EH (cell line): ENCODE measurements at regions not wholly inside any gene's neighbourhood (a gene's known extent, or its start where the extent isn't known, plus 50 kb on each side); places are given as distances from the start of the nearest gene placed in this dataset.
"Not testable (repeated sequence)": the region's sequence is repeated elsewhere in the genome, so short reads cannot be mapped to it uniquely, and the experiment has no call there.

ENCODE experiments used
- DNase-seq: peaks from one replicate; pipeline ENCODE4 v3.0.0-alpha.2; 2015; ENCODE audit warnings: low read depth

DNA sequence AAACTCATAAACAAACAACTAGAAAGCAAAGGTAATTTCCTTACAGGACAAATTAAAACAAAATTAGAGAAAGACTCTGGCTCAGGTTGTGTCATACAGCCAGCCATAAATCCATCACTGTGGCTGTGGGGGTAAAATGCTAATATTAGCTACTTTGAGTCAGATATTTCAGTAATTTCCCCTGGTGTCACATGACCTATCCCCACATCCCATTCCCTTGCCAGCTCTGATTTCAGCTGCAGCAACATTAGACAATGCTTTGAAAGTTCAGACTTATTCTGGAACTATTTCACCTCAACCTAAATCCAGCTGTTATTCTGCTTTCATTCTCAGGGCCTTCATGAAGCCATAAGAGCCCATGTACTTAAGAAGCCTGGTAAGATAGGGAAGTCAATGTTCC lies 55.3 kb downstream of the RPL10L start:
- no peak for DNase-seq

GRCh38 chr14:46582826-46583225 lies 68.8 kb downstream of the RPL10L start:
- DNase-seq = no peak

GRCh38 chr14:46581036-46581671 lies 70.4 kb downstream of the RPL10L start:
- DNase-seq = no peak

DNA sequence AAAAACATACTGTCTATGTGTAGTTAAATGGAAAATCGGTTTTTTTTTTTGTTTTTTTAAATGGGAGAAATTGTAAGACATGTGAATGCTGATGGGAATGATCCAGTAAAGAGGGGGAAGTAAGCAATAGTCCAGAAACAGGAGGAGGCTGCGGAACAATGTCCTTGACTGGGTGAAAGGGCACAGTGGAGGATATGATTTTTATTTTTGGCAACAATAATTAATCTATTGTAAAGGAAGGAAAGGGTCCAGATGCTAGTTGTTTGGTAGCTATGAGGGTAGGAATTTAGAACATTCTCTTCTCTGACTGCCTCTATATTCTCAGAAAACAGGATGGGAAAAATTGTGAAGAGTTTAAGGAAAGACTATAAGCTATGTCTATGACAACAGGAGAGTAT lies 76.6 kb downstream of the RPL10L start:
- no peak for DNase-seq

DNA sequence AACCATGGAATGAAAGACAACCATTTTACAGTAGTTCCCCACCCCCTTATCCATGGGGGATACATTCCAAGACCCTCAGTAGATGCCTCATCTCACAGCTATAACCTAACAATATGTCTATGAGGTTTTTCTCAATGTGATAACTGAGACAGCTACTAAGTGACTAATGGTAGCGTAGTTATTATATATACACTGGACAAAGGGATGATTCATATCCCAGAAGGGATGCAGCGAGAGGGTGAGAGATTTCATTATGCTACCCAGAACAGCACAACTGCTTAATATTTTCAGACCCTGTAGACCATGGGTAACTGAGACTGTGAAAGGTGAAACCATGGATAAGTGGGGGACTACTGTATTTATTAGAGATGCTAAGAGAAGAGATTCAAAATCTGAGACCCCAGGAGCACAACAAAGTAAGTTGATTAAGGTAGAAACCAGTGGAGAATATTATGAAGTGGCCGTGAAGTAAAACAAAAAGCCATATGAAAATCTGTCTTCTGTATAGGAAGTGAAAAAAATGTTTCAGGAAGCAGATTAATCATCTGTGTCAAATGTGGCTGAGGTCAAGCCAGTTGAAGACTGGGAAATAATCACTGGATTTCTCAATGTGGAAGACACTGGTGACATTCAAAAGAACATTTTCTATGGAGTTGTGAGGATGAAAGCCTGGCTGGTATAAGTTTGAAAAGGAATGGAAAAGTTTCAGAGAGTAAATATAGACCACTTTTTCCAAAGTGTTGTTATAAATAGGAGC lies 77.2 kb downstream of the RPL10L start:
- no peak for DNase-seq

GRCh38 chr14:46573498-46573897 lies 78.1 kb downstream of the RPL10L start:
- DNase-seq = no peak

GRCh38 chr14:46571970-46572369 lies 79.6 kb downstream of the RPL10L start:
- no peak for DNase-seq

GRCh38 chr14:46568161-46568560 lies 83.4 kb downstream of the RPL10L start:
- not testable (repeated sequence) for DNase-seq

DNA sequence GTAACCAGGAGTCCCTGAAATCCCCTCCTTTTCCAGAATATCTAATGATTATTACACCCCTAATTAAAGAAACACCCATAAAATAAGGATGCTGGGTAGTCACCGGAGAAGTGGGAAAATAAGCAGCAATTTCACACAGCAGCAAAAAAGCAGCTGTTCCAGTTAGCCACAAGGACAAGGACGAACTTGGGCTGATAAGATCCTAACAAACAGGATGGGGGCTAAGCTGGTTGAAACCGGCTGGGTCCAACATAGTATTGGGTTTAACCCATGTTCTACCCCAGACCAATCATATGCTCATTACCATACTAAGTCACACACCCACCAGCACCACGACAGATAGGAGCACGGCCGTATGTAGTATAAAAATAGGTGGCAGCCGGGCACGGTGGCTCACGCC lies 100.7 kb downstream of the RPL10L start:
- no peak for DNase-seq

DNA sequence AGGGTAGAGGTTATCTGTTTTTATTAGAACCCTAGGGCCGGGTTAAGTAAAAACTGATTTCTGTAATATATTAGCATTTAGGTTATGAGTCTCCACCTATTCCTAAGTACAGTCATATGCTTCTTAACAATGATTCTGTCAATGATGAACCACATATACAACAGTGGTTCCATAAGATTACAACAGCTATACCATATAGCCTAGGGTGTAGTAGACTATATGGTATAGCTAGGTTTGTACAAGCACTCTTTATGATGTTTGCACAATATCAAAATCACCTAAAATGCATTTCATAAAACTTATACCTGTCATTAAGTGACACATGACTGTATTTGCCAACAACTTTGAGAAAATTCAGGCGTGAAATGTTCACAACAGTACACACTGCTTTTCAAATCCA lies 110.6 kb downstream of the RPL10L start:
- no peak for DNase-seq

- no peak for DNase-seq
These were observed 132.5 kb downstream of the RPL10L start for GRCh38 chr14:46519121-46519520.

DNA sequence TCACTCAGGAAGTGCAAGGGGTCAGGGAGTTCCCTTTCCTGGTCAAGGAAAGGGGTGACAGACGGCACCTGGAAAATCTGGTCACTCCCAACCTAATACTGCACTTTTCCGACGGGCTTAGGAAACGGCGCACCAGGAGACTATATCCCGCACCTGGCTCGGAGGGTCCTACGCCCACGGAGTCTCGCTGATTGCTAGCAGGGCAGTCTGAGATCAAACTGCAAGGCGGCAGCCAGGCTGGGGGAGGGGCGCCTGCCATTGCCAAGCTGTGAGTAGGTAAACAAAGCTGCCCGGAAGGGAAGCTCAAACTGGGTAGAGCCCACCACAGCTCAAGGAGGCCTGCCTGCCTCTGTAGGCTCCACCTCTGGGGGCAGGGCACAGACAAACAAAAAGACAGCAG lies 142.8 kb downstream of the RPL10L start:
- not testable (repeated sequence) for DNase-seq

DNA sequence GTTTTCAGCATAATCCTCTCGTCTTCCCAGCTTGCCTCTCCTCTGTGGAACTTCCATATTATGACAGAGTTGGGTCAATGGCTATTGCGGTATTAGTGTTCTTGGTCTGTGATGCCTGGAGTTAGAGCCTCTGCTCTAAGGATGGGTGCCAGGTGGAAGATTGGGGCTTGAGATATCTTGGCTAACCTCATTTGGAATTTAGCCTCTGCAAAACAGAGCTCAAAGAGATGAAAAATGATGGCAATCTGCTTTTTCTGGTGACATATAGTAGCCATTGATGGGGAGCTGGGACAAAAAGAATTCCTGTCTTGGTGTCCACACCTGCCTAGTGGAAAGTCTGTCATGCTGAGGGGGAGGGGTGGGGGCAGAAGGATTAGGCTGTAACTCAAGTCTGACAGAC lies 152.1 kb downstream of the RPL10L start:
- DNase-seq = no peak

DNA sequence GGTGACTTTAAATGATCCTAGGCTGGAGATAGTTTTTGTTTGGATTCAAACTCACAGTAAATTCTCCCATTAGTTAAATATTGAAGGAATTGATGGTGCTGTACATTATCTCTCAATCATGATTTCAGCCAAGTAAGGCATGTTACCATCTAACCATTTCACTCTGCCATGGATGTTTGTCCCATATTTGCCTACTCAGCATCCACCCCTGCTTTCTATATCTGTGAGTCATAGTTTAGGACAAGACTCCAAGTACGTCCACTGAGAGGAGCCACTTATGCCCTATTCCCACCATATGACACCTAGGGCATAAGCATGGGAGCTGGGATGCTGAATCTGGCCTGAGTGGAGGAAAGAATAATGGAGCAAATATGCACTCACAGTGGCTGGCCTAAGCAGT lies 155.2 kb downstream of the RPL10L start:
- DNase-seq = no peak

- no peak for DNase-seq
These were observed 161.3 kb downstream of the RPL10L start for GRCh38 chr14:46490238-46490685.

GRCh38 chr14:46488374-46488773 lies 163.2 kb downstream of the RPL10L start:
- DNase-seq = no peak

DNA sequence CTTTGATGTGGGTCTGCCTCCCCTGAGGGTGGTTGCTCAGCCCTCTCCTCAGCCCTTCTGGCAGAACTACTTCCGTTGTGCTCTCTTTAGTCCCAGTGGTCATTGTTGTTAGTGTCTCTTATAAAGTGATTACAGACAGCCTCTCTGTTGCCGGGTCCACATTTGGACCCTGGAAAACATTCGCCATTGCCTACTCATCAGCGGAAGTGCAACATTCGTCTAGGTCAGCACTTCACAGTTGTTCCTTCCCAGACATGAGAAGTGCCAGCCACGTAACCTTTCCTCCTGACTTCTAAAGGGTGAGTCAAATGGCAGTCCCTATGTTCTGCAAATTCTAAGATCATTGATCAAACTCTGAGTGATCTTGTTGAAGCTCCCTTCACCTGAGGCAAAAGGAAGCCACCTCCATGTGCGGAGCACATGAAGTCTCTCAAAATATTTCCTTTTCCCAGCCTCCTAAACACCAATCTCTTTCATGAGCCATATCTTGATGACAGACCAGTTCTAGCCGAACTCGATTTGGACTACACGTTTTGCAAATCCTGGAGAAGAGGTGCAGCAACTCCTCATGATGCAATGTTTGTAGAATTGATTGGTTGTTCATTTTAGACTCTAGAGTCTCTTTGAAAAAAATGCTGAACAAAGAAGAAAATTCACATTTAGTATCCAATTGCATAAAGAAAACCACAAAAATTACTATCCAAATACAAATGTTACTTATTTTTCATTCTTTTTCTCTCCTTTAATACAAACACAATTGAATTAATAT lies 163.8 kb downstream of the RPL10L start:
- no peak for DNase-seq

DNA sequence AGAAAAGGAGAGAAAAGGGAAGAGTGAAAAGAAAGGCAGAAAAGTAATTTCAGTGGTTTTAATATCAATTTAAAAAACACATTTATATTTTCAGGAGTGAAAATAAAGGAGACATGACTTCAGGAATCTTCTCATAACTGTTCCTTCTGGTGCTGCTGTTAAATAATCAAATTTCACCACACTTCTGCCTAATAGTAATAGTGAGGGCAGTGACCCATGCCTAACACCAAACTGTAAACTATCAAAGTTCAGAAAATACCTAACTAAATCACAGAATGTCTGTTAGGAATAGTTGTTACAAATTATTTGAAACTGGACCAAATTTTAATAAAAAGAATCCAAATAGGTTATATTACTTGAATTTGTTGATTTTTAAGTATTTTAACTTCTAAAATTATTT lies 169.4 kb downstream of the RPL10L start:
- DNase-seq = no peak

DNA sequence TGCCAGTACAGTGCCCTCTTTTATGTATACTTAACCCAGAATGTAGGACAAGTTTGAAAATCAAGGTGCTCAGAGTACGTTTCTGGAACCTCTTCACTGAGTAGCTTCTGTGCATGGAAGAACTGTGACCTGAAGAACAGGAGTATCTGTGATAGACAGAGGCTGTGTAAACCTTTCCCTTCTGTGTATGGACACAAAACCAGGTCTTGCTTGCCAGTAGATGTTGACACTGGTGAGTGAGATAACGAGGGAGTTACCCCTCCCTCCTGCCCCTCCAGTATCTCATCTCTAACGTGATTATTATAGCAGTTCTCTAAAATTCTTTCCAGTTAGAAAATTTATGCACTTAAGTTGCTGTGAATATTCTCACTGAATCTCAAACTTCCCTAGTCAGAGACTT lies 170.8 kb downstream of the RPL10L start:
- no peak for DNase-seq

- no peak for DNase-seq
These were observed 179.3 kb downstream of the RPL10L start for GRCh38 chr14:46472261-46472660.

DNA sequence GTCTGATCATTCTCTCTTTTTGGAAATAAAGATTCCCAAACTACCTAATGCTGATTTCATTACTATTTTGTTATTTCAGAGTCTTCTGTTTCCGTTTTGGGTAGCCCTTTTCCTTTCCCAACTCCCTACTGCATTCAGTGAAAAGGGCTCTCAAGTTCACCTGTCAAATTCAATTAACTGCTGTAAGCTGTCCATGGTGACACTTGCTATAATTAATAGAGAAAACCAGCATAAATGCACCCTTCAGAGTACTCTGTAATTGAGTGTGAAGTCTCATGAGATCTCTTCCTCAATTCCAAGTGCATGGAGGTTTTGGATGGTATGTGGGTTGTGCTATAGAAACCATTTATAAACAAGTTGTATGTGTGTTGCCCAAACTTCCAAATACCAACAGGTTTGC lies 187.2 kb downstream of the RPL10L start:
- DNase-seq = no peak

- no peak for DNase-seq
These were observed 199.8 kb downstream of the RPL10L start for GRCh38 chr14:46451800-46452199.

DNA sequence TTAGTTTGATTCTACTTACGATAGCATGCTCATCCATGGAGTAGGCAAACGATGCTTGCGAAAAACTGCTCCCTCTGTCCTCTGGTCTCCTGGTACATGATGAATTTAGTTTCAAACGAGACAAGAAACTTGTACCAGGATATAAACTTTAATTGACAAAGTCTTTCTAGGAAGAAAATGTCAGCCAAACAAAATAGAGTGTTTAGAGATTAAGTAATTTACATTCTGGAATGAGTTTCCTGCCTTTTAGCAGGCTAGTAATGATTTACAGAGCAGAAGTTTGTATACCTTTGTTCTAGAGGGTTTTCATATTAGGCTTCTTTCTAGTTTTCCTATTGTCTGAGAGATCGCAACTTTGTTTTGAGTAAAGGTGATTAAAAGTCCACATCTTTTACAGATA lies 206.9 kb downstream of the RPL10L start:
- DNase-seq = no peak
